Mesendoderm (in vitro differentiated cells): ENCODE measurements at regions not wholly inside any gene's neighbourhood (a gene's known extent, or its start where the extent isn't known, plus 50 kb on each side); places are given as distances from the start of the nearest gene placed in this dataset.
"Not testable (repeated sequence)": the region's sequence is repeated elsewhere in the genome, so short reads cannot be mapped to it uniquely, and the experiment has no call there.

ENCODE experiments used
- DNase-seq: peaks from one replicate; pipeline ENCODE4 v3.0.0; 2013
- H2AK5ac ChIP-seq: 2 replicates; pipeline ENCODE4 v1.6.1; 2013; ENCODE audit warnings: low read length, inconsistent platforms
- H2BK120ac ChIP-seq: 2 replicates; pipeline ENCODE4 v1.6.1; 2013; ENCODE audit warnings: low read depth, mild to moderate bottlenecking, low read length, moderate library complexity, mixed read lengths
- H2BK15ac ChIP-seq: replicated peaks from 2 replicates; pipeline ENCODE4 v1.6.1; 2013; ENCODE audit warnings: low read depth, mild to moderate bottlenecking, moderate library complexity
- H2BK5ac ChIP-seq: 2 replicates; pipeline ENCODE4 v1.6.1; 2013; ENCODE audit warnings: low read length, inconsistent platforms
- H3K18ac ChIP-seq: 2 replicates; pipeline ENCODE4 v1.6.1; 2013; ENCODE audit warnings: mild to moderate bottlenecking, low read length, mixed read lengths
- H3K23ac ChIP-seq: one replicate; pipeline ENCODE4 v1.6.1; 2013; ENCODE audit warnings: low read length
- H3K27ac ChIP-seq: 2 replicates; pipeline ENCODE4 v1.5.1; 2013; ENCODE audit warnings: low read depth, mild to moderate bottlenecking, inconsistent platforms, low read length, moderate library complexity
- H3K27me3 ChIP-seq: 2 replicates; pipeline ENCODE4 v1.6.1; 2013; ENCODE audit warnings: low read length, control low read depth, mild to moderate bottlenecking, inconsistent platforms; ENCODE audit not compliant: insufficient read depth, poor library complexity
- H3K36me3 ChIP-seq: 2 replicates; pipeline ENCODE4 v1.6.1; 2013; ENCODE audit warnings: low read length, inconsistent platforms; ENCODE audit not compliant: control insufficient read depth, insufficient read depth
- H3K4ac ChIP-seq: one replicate; pipeline ENCODE4 v1.6.1; 2013; ENCODE audit warnings: low read depth, mild to moderate bottlenecking, low read length, moderate library complexity
- H3K4me1 ChIP-seq: 2 replicates; pipeline ENCODE4 v1.6.1; 2013; ENCODE audit warnings: low read depth, low read length, inconsistent platforms; ENCODE audit not compliant: control insufficient read depth
- H3K4me2 ChIP-seq: 2 replicates; pipeline ENCODE4 v1.6.1; 2013; ENCODE audit warnings: low read length
- H3K4me3 ChIP-seq: 2 replicates; pipeline ENCODE4 v1.5.1; 2013; ENCODE audit warnings: mild to moderate bottlenecking, low read length
- H3K56ac ChIP-seq: one replicate; pipeline ENCODE4 v1.6.1; 2013; ENCODE audit warnings: low read length
- H3K79me1 ChIP-seq: 2 replicates; pipeline ENCODE4 v1.6.1; 2013; ENCODE audit warnings: low read length, inconsistent platforms
- H3K79me2 ChIP-seq: 2 replicates; pipeline ENCODE4 v1.6.1; 2013; ENCODE audit warnings: mild to moderate bottlenecking, low read length; ENCODE audit not compliant: control insufficient read depth, insufficient read depth
- H3K9ac ChIP-seq: 2 replicates; pipeline ENCODE4 v1.6.1; 2013; ENCODE audit warnings: low read length, inconsistent platforms
- H4K5ac ChIP-seq: one replicate; pipeline ENCODE4 v1.6.1; 2013; ENCODE audit warnings: low read length
- H4K8ac ChIP-seq: one replicate; pipeline ENCODE4 v1.6.1; 2013; ENCODE audit warnings: low read depth, mild to moderate bottlenecking, control low read depth, low read length, moderate library complexity
- WGBS: extraction: QIAGEN DNeasy Blood & Tissue Kit; methylation state at CpG from one replicate; pipeline ENCODE4 v1.1.7; 2013; ENCODE audit warnings: low lambda C conversion rate, missing lambda C conversion rate; ENCODE audit not compliant: insufficient coverage; ENCODE audit errors: extremely low coverage; 5-methylcytosine and 5-hydroxymethylcytosine counted together

DNA sequence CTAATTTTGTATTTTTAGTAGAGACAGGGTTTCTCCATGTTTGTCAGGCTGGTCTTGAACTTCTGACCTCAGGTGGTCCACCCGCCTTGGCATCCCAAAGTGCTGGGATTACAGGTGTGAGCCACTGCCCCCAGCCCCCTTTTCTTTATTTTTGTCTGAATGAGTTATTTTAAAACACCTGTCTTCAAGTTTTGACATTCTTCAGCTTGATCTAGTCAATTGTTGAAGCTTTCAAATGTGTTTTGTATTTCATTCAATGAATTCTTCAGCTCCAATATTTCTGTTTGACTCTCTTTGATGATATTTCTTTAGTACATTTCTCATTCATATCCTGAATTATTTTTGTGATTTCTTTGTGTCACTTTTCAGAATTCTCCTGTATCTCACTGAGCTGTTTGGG, 486.2 kb downstream of the DMAC1 start:
- WGBS: no CpG with 5 or more reads among the region's 1 CpG
- H3K9ac ChIP-seq: no peak overlapping the region
- H4K5ac ChIP-seq: no peak overlapping the region
- H3K36me3 ChIP-seq: no peaks in the 10 kb centered on the region
- no peaks in the 10 kb centered on the region for H3K79me2 ChIP-seq
- H2BK5ac ChIP-seq: no peak overlapping the region
- H4K8ac ChIP-seq: no peak overlapping the region
- H3K23ac ChIP-seq: no peak overlapping the region
- H3K4ac ChIP-seq: no peak overlapping the region
- no peaks in the 10 kb centered on the region for H3K79me1 ChIP-seq
- no peak overlapping the region for H2AK5ac ChIP-seq
- no peak overlapping the region for H2BK15ac ChIP-seq
- H3K27me3 ChIP-seq: no peaks in the 10 kb centered on the region
- H2BK120ac ChIP-seq: no peak overlapping the region
- H3K4me2 ChIP-seq: no peak overlapping the region
- H3K56ac ChIP-seq: no peak overlapping the region
- H3K27ac ChIP-seq: no peak overlapping the region
- no peak for DNase-seq
- no peaks in the 10 kb centered on the region for H3K4me1 ChIP-seq
- no peak overlapping the region for H3K18ac ChIP-seq
- no peak overlapping the region for H3K4me3 ChIP-seq

- not testable (repeated sequence) for H3K79me1 ChIP-seq, H3K9ac ChIP-seq, H2BK5ac ChIP-seq, H3K36me3 ChIP-seq, H2BK15ac ChIP-seq, H3K4me2 ChIP-seq, H3K4me3 ChIP-seq, H3K4me1 ChIP-seq, H4K5ac ChIP-seq, H2AK5ac ChIP-seq, H3K56ac ChIP-seq, H3K18ac ChIP-seq, H2BK120ac ChIP-seq, H3K27ac ChIP-seq, H4K8ac ChIP-seq, H3K79me2 ChIP-seq, H3K4ac ChIP-seq, H3K27me3 ChIP-seq, H3K23ac ChIP-seq, DNase-seq
- no CpG with 5 or more reads among the region's 7 CpGs for WGBS
These were observed 490.5 kb downstream of the DMAC1 start for GRCh38 chr9:7309051-7309450.

DNA sequence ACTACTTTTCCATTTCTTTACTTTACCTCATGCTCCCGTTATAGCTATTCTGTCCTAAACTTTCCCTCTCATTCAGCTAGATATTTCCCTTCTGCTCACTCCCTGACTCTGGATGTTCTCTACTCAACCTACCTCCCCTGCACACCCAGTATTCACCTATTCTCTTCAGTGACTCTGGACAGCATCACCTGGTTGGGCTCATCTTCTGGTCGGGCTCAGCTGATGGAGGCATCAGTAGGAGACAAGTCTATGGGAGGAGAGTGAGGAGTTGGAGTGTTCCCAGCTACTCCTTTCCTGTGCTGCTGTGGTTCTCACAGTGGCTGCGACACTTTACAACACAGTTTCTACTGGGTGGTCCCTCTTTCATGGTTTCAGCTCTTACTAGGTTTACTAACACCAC, 493.9 kb downstream of the DMAC1 start:
- H2AK5ac ChIP-seq: no peak overlapping the region
- H3K4me1 ChIP-seq: no peaks in the 10 kb centered on the region
- WGBS: 100% methylated on average over 1 of the region's 3 CpGs
- no peak overlapping the region for H2BK120ac ChIP-seq
- no peak for DNase-seq
- no peak overlapping the region for H3K4ac ChIP-seq
- H3K27ac ChIP-seq: no peak overlapping the region
- H3K18ac ChIP-seq: no peak overlapping the region
- no peak overlapping the region for H3K23ac ChIP-seq
- no peak overlapping the region for H4K8ac ChIP-seq
- H3K56ac ChIP-seq: no peak overlapping the region
- H3K4me3 ChIP-seq: no peak overlapping the region
- no peak overlapping the region for H3K9ac ChIP-seq
- no peak overlapping the region for H2BK5ac ChIP-seq
- no peaks in the 10 kb centered on the region for H3K79me2 ChIP-seq
- no peaks in the 10 kb centered on the region for H3K27me3 ChIP-seq
- H4K5ac ChIP-seq: no peak overlapping the region
- no peak overlapping the region for H2BK15ac ChIP-seq
- H3K36me3 ChIP-seq: no peaks in the 10 kb centered on the region
- H3K79me1 ChIP-seq: no peaks in the 10 kb centered on the region
- H3K4me2 ChIP-seq: no peak overlapping the region

GRCh38 chr9:7304627-7304995, 495.0 kb downstream of the DMAC1 start:
- H2AK5ac ChIP-seq: no peak overlapping the region
- H3K56ac ChIP-seq: no peak overlapping the region
- H3K9ac ChIP-seq: no peak overlapping the region
- H2BK5ac ChIP-seq: no peak overlapping the region
- H2BK15ac ChIP-seq: no peak overlapping the region
- no peaks in the 10 kb centered on the region for H3K79me1 ChIP-seq
- no peak overlapping the region for H3K4ac ChIP-seq
- H3K79me2 ChIP-seq: no peaks in the 10 kb centered on the region
- no CpG with 5 or more reads among the region's 5 CpGs for WGBS
- no peak for DNase-seq
- no peak overlapping the region for H4K8ac ChIP-seq
- H3K36me3 ChIP-seq: no peaks in the 10 kb centered on the region
- no peaks in the 10 kb centered on the region for H3K4me1 ChIP-seq
- no peak overlapping the region for H3K27ac ChIP-seq
- no peak overlapping the region for H3K23ac ChIP-seq
- no peak overlapping the region for H3K4me3 ChIP-seq
- H4K5ac ChIP-seq: no peak overlapping the region
- no peak overlapping the region for H3K18ac ChIP-seq
- H2BK120ac ChIP-seq: no peak overlapping the region
- H3K27me3 ChIP-seq: no peaks in the 10 kb centered on the region
- no peak overlapping the region for H3K4me2 ChIP-seq

GRCh38 chr9:7303907-7304626, 495.5 kb downstream of the DMAC1 start:
- Histone ChIP-seq H2BK120ac (no peak overlapping the region), H3K18ac (no peak overlapping the region), H3K36me3 (no peaks in the 10 kb centered on the region), H3K79me1 (no peaks in the 10 kb centered on the region), H2AK5ac (no peak overlapping the region), H3K27me3 (no peaks in the 10 kb centered on the region), H3K4me3 (no peak overlapping the region), H3K56ac (no peak overlapping the region), H3K9ac (no peak overlapping the region), H4K5ac (no peak overlapping the region), H3K27ac (no peak overlapping the region), H3K4me2 (no peak overlapping the region), H2BK15ac (no peak overlapping the region), H3K4ac (no peak overlapping the region), H3K79me2 (no peaks in the 10 kb centered on the region), H4K8ac (no peak overlapping the region), H2BK5ac (no peak overlapping the region), H3K23ac (no peak overlapping the region), H3K4me1 (no peaks in the 10 kb centered on the region)
- no peak for DNase-seq
- WGBS: no CpG with 5 or more reads among the region's 10 CpGs

GRCh38 chr9:7300484-7300883, 499.1 kb downstream of the DMAC1 start:
- Histone ChIP-seq H3K23ac (no peak overlapping the region), H2AK5ac (no peak overlapping the region), H3K27me3 (no peaks in the 10 kb centered on the region), H3K9ac (no peak overlapping the region), H3K4me3 (no peak overlapping the region), H4K5ac (no peak overlapping the region), H3K4ac (no peak overlapping the region), H3K18ac (no peak overlapping the region), H2BK15ac (no peak overlapping the region), H4K8ac (no peak overlapping the region), H3K4me2 (no peak overlapping the region), H3K56ac (no peak overlapping the region), H3K79me1 (no peaks in the 10 kb centered on the region), H3K27ac (no peak overlapping the region), H3K36me3 (no peaks in the 10 kb centered on the region), H2BK5ac (no peak overlapping the region), H3K79me2 (no peaks in the 10 kb centered on the region), H2BK120ac (no peak overlapping the region), H3K4me1 (no peaks in the 10 kb centered on the region)
- no peak for DNase-seq
- WGBS: no CpG with 5 or more reads among the region's 3 CpGs
